GM13976 (cell line): ENCODE measurements at regions not wholly inside any gene's neighbourhood (a gene's known extent, or its start where the extent isn't known, plus 50 kb on each side); places are given as distances from the start of the nearest gene placed in this dataset.

Experiments
- DNase-seq: peaks from one replicate; pipeline ENCODE4 v3.0.0; 2012; ENCODE audit warnings: low spot score
- CTCF ChIP-seq: IDR thresholded peaks from 2 replicates; pipeline ENCODE4 v1.5.1; 2012; ENCODE audit warnings: borderline replicate concordance, mild to moderate bottlenecking; ENCODE audit not compliant: insufficient read depth; ENCODE audit errors: extremely low read depth, missing control alignments, control extremely low read depth
- in situ Hi-C: fragments of 300-500 bp; cut with MboI; formaldehyde crosslinking; loops from one replicate; pipeline ENCODE4 v1.12.0; 2022; ENCODE audit warnings: low sequenced_read_pairs, mixed read lengths, inconsistent platforms; ENCODE audit not compliant: unreplicated experiment

- TF ChIP-seq CTCF = no peak
- DNase-seq = no peak
- in situ Hi-C loops = no loop called here
These were observed 325.2 kb downstream of the DIPK2A start for GRCh38 chr3:144296808-144297207.

- no peak for DNase-seq
- in situ Hi-C loops = no loop called here
- TF ChIP-seq CTCF = no peak
These were observed 330.2 kb downstream of the DIPK2A start for GRCh38 chr3:144301863-144302262.

GRCh38 chr3:144307951-144308350 lies 336.3 kb downstream of the DIPK2A start:
- no peak for TF ChIP-seq CTCF
- DNase-seq = no peak
- in situ Hi-C loops = no loop called here

- in situ Hi-C loops = no loop called here
- no peak for TF ChIP-seq CTCF
- no peak for DNase-seq
These were observed 336.8 kb downstream of the DIPK2A start for GRCh38 chr3:144308396-144308795.

DNA sequence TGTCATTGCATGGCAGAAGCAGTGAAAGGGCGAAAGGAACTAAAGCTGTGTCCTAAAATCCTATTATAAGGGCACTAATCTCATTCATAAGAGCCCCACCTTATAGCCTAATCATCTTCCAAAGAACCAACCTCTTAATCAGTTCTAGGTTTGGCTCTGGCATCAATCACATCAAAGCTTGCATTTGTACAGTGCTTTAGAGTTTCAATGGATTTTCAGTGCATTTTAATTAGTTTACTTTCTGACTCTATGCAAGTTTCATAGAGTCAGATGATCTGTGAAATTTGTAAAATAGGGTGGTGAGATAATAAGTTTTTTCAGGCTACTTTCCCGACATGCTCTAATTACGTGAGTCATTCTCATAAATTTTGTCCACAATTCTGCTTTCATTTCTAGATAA lies 341.1 kb downstream of the DIPK2A start:
- in situ Hi-C loops = no loop called here
- TF ChIP-seq CTCF = no peak
- DNase-seq = no peak

GRCh38 chr3:144314946-144315345 lies 343.3 kb downstream of the DIPK2A start:
- DNase-seq = no peak
- in situ Hi-C loops = no loop called here
- no peak for TF ChIP-seq CTCF

DNA sequence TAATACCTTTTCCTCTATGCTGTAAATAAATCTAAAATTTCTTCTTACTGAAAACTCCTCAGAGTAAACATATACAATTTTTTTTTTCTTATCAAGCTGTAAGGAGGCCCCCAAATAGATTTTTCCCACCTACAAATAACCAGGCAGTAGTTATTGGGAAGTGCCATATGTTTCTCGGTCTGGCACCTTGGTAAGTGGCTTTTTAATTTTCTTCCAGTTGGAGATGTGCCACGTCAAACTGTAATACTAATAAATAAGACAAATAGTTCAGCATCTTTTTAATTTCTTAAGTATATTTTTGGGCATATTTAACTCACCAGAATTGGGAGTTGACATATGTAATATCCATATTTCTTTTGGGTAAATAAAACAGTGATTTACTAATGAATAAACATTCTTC lies 346.3 kb downstream of the DIPK2A start:
- DNase-seq = no peak
- TF ChIP-seq CTCF = no peak
- in situ Hi-C loops = no loop called here
